BE2C (cell line): ENCODE measurements at regions not wholly inside any gene's neighbourhood (a gene's known extent, or its start where the extent isn't known, plus 50 kb on each side); places are given as distances from the start of the nearest gene placed in this dataset.

Experiments
- DNase-seq: peaks from one replicate; pipeline ENCODE4 v3.0.0-alpha.2; 2020
- H3K27me3 ChIP-seq: fragments of 250-450 bp; sonication (Bioruptor Pico); 2 replicates; pipeline ENCODE4 v1.5.1; 2020; ENCODE audit warnings: mild to moderate bottlenecking
- H3K36me3 ChIP-seq: fragments of 250-450 bp; sonication (Bioruptor Pico); 2 replicates; pipeline ENCODE4 v1.5.1; 2020; ENCODE audit warnings: mild to moderate bottlenecking
- H3K4me1 ChIP-seq: fragments of 250-450 bp; sonication (Bioruptor Pico); 2 replicates; pipeline ENCODE4 v1.5.1; 2020
- H3K4me3 ChIP-seq: 2 replicates; pipeline ENCODE4 v1.5.1; 2011; ENCODE audit warnings: low read depth, low read length
- H3K9me3 ChIP-seq: fragments of 250-450 bp; sonication (Bioruptor Pico); 2 replicates; pipeline ENCODE4 v1.5.1; 2020
- TF ChIP-seq, protein P1 (sequence below): IDR thresholded peaks from 2 replicates; pipeline ENCODE4 v1.5.1; 2012; ENCODE audit warnings: mild to moderate bottlenecking, low read depth, low read length

DNA sequence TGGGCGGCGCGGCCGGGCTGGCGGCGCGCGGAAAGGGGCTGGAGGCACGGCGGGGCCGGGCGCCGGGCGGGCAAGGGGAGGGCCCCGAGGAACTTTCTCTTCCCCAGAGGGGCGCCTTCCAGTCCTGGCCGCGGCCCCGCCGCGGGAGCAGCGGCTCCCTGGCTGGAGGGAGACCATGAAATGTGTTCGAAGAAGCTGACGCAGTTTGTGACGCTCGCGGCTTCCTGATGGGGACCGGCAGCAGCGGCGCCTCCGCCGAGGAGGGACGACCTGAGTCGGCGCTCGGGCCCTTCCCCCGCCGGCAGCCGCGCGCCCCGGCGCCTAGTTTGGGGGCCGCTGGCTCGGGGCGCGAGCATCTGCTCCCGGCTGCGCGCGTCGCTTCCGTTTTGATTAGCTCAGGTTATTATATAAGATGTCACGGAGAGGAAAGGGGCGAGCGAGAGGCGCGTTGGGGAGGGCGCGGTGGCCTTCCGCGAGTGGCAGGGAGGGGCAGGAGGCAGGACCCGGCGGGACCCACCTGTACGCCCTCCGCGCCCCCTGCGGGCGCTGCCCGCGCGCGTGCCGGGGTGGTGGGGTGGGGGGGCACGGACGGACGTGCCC lies 57.1 kb upstream of the PCGF5 start:
- no peaks in the 10 kb centered on the region for H3K4me1 ChIP-seq
- peak; percentile 68 for DNase-seq
- no peaks in the 10 kb centered on the region for H3K36me3 ChIP-seq

DNA sequence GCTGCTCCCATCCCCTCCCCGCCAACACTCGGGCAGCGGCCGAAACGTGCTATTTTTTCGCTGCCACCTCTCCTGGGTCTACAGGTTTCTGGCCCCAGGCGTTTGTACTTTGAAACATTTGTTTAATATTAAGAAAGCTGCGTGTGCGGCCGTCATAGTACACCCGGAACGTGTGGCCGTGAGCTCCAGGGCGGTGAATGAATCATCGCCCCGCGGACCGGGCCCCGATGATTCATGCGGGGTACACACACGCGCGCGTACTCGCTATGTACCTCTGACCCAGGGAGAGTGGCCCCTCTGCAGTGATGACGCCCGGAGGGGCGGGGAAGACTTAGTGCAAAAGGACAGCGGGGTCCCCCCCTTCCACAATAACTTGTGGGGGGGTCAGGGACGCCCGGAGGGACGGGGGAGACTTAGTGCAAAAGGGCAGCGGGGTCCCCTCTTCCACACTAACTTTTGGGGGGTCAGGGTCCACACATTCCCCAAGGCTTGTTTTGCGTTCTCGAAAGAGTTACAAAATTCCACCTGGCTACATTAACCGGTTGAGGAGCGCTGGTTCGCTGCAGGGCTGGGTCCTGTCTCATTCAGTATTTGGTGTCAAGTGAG lies 56.5 kb upstream of the PCGF5 start:
- H3K4me1 ChIP-seq = no peaks in the 10 kb centered on the region
- TF ChIP-seq, protein P1, sequence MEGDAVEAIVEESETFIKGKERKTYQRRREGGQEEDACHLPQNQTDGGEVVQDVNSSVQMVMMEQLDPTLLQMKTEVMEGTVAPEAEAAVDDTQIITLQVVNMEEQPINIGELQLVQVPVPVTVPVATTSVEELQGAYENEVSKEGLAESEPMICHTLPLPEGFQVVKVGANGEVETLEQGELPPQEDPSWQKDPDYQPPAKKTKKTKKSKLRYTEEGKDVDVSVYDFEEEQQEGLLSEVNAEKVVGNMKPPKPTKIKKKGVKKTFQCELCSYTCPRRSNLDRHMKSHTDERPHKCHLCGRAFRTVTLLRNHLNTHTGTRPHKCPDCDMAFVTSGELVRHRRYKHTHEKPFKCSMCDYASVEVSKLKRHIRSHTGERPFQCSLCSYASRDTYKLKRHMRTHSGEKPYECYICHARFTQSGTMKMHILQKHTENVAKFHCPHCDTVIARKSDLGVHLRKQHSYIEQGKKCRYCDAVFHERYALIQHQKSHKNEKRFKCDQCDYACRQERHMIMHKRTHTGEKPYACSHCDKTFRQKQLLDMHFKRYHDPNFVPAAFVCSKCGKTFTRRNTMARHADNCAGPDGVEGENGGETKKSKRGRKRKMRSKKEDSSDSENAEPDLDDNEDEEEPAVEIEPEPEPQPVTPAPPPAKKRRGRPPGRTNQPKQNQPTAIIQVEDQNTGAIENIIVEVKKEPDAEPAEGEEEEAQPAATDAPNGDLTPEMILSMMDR = no peak
- H3K27me3 ChIP-seq = 0 out of 2 replicates have a peak, but pooled peaks cover 4% of the 10 kb centered on the region
- no peaks in the 10 kb centered on the region for H3K9me3 ChIP-seq
- DNase-seq = peak; percentile 24
- H3K4me3 ChIP-seq = peak overlapping the region; percentile 60
- H3K36me3 ChIP-seq = no peaks in the 10 kb centered on the region

More for the DNA sequence above, 57.1 kb upstream of the PCGF5 start:
- Histone ChIP-seq H3K9me3 (no peaks in the 10 kb centered on the region), H3K27me3 (0 out of 2 replicates have a peak, but pooled peaks cover 4% of the 10 kb centered on the region), H3K4me3 (peak overlapping the region; percentile 60)
- TF ChIP-seq, protein P1 = no peak

DNA sequence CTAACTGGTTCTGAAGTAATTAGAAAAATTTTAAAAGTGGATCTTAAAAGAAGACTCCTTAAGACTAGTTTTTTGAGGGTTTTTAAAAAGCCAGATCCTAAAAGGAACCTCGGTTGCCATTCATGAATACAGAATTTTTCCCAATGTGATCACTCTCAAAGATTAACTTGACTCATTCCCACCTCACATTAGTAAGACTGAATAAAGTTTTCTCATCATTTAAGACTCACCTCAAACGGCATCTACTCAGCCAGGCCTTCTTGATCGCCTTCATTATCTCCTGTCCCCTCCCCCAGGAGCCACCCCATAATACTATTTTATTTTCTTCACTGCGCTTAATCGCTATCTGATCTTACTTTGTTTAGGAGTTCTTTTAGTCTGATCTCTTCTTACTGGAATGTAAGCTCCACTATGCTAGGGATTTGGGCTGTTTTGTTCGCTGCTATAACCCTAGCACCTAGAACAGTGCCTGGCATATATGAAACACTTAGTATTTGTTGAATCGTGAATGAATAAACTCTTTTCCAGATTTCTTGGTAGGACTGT lies 55.9 kb upstream of the PCGF5 start:
- Histone ChIP-seq H3K4me3 (no peak overlapping the region), H3K36me3 (no peaks in the 10 kb centered on the region), H3K9me3 (no peaks in the 10 kb centered on the region), H3K4me1 (no peaks in the 10 kb centered on the region), H3K27me3 (0 out of 2 replicates have a peak, but pooled peaks cover 4% of the 10 kb centered on the region)
- DNase-seq = no peak
- TF ChIP-seq, protein P1 = no peak

DNA sequence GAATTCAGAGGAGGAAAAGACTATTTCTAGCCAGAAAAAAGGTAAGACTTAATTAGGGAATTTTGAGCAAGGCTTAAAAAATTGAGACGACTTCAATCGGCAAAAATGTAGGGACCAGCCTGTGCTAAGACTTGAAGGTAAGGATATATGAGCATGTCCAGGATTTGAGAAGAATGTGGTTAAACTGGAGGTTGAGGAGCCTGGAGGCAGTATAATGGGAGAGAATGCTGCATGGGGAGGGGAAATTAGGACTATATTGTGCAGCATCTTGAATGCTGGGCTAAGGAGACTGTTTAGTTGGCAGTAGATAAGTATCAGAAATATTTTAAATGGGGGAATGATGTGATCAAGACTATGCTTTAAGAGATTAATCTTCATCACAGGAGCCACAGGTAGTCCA lies 53.1 kb upstream of the PCGF5 start:
- DNase-seq = no peak
- H3K36me3 ChIP-seq = no peaks in the 10 kb centered on the region
- no peaks in the 10 kb centered on the region for H3K4me1 ChIP-seq
- 0 out of 2 replicates have a peak, but pooled peaks cover 4% of the 10 kb centered on the region for H3K27me3 ChIP-seq
- TF ChIP-seq, protein P1 = no peak
- H3K9me3 ChIP-seq = no peaks in the 10 kb centered on the region; the same call in 1 of the 2 replicates
- no peak overlapping the region for H3K4me3 ChIP-seq

DNA sequence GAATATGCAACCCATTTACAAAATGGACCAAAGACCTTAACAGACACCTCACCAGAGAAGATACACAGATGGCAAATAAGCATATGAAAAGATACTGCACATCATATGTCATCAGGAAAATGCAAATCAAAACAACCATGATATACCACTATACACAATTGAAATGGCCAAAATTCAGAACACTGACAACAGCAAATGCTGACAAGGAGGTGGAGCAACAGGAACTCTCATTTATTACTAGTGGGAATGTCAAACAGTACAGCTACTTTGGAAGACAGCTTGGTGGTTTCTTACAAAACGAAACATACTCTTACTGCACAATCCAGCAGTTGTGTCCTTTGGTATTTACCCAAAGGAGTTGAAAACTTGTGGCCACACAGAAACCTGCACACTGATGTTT lies 50.0 kb upstream of the PCGF5 start:
- no peaks in the 10 kb centered on the region for H3K4me1 ChIP-seq
- TF ChIP-seq, protein P1 = no peak
- H3K27me3 ChIP-seq = no peaks in the 10 kb centered on the region
- DNase-seq = no peak
- no peak overlapping the region for H3K4me3 ChIP-seq
- H3K9me3 ChIP-seq = no peaks in the 10 kb centered on the region; the same call in 1 of the 2 replicates
- no peaks in the 10 kb centered on the region for H3K36me3 ChIP-seq
